ENCODE measurements at regions not wholly inside any gene's neighbourhood (a gene's known extent, or its start where the extent isn't known, plus 50 kb on each side); places are given as distances from the start of the nearest gene placed in this dataset.

DNA sequence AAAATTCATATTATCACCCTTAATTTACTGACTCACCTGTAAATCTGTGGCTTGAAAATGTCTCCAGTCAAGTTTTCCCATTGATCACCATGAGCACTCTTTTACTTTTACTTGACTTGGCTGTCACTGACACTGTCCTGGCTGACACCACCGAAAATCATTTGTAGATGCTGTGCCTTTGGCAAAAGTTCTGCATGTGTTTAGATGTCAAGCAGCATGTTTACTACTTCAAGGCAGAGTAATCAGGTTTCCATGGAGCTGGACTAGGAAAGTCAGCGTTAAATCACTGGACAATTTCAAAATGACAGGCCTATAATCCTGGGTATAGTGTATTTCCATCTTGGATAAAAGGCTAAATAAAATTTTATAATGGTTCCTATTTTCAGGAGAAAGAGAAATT is 1530.6 kb upstream of the CDH6 start:
- peaks cover 4% of the 10 kb centered on the region for H3K9me3 Mint-ChIP-seq
- H2AFZ ChIP-seq (replicated peaks): no peak overlapping the region
- H3K27ac ChIP-seq: no peak overlapping the region
- H3K27me3 Mint-ChIP-seq (ENCODE audit: insufficient read depth, low read depth): no peaks in the 10 kb centered on the region
- H4K20me1 ChIP-seq (ENCODE audit: low read depth): no peaks in the 10 kb centered on the region
- H3K4me1 ChIP-seq: no peaks in the 10 kb centered on the region
- H3K36me3 ChIP-seq: no peaks in the 10 kb centered on the region
- H3K4me3 ChIP-seq: no peak overlapping the region
- no peak for DNase-seq (ENCODE audit: low spot score)
- TF ChIP-seq, protein P1, sequence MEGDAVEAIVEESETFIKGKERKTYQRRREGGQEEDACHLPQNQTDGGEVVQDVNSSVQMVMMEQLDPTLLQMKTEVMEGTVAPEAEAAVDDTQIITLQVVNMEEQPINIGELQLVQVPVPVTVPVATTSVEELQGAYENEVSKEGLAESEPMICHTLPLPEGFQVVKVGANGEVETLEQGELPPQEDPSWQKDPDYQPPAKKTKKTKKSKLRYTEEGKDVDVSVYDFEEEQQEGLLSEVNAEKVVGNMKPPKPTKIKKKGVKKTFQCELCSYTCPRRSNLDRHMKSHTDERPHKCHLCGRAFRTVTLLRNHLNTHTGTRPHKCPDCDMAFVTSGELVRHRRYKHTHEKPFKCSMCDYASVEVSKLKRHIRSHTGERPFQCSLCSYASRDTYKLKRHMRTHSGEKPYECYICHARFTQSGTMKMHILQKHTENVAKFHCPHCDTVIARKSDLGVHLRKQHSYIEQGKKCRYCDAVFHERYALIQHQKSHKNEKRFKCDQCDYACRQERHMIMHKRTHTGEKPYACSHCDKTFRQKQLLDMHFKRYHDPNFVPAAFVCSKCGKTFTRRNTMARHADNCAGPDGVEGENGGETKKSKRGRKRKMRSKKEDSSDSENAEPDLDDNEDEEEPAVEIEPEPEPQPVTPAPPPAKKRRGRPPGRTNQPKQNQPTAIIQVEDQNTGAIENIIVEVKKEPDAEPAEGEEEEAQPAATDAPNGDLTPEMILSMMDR (IDR thresholded peaks at IDR 0.05): no peak
- TF ChIP-seq EZH2phosphoT487 (IDR thresholded peaks at IDR 0.05) (no peak), EZH2 (IDR thresholded peaks at IDR 0.05) (no peak)
- no peaks in the 10 kb centered on the region for H3K36me3 Mint-ChIP-seq
- no peaks in the 10 kb centered on the region for H3F3A ChIP-seq (ENCODE audit: low read depth)
- H3K4me2 ChIP-seq: no peak overlapping the region
- H3K9ac ChIP-seq: no peak overlapping the region
- H3K9me3 ChIP-seq (ENCODE audit: low read depth): no peaks in the 10 kb centered on the region
- H3K4me3 Mint-ChIP-seq: no peak overlapping the region
- H3K27me3 ChIP-seq: no peaks in the 10 kb centered on the region
- H3K27ac Mint-ChIP-seq: no peak overlapping the region
- H3K4me1 Mint-ChIP-seq: no peaks in the 10 kb centered on the region
- H3K79me2 ChIP-seq (ENCODE audit: low read depth): no peaks in the 10 kb centered on the region

DNA sequence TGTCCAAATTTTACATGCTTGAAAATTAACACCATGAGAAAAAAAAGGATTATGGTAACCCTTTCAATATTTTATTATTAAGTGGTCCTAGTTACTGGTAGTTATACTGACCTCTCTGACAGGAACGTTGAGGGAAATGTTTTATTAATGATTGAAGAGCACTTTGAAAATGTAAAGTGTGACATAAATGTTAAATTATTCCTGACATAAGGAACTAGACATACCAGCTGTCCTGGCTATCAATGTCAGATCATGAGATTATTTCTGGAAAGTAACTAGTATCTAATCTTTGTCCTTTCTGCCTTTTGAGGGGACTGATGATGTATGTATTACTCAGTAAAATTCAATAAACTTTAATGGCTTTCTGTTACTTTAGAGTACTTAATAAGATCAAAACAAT is 1538.5 kb upstream of the CDH6 start:
- Histone ChIP-seq H3K4me2 (no peak overlapping the region), H3K27ac (no peak overlapping the region), H3K79me2 (ENCODE audit: low read depth) (no peaks in the 10 kb centered on the region), H3K4me1 (no peaks in the 10 kb centered on the region), H3K36me3 (no peaks in the 10 kb centered on the region), H2AFZ (replicated peaks) (no peak overlapping the region), H3K9me3 (ENCODE audit: low read depth) (no peaks in the 10 kb centered on the region), H3K4me3 (no peak overlapping the region), H3F3A (ENCODE audit: low read depth) (no peaks in the 10 kb centered on the region), H4K20me1 (ENCODE audit: low read depth) (no peaks in the 10 kb centered on the region), H3K9ac (no peak overlapping the region), H3K27me3 (no peaks in the 10 kb centered on the region)
- Mint-ChIP-seq H3K27ac (no peak overlapping the region), H3K9me3 (peaks cover 4% of the 10 kb centered on the region), H3K4me1 (no peaks in the 10 kb centered on the region), H3K36me3 (no peaks in the 10 kb centered on the region), H3K27me3 (ENCODE audit: insufficient read depth, low read depth) (no peaks in the 10 kb centered on the region), H3K4me3 (no peak overlapping the region)
- TF ChIP-seq EZH2 (IDR thresholded peaks at IDR 0.05): no peak
- TF ChIP-seq, protein P1 (IDR thresholded peaks at IDR 0.05): no peak
- DNase-seq (ENCODE audit: low spot score): no peak

DNA sequence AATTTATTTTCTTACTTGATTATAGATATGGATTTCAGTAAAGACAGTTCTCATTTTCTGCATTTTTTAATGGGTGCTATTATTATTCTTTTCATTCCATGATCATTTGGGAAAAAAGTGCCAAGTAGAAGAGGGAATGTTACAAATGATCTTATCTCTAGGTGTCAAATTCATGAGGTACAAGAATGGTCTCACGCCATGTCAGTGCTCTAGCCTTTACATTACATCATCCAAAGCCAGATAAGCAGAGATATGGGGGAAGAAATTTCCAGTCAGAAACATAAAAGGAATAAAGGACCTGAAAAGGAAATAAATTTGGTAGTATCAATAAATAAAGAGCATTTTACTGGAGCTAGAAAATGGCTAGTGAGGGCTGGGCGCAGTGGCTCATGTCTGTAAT is 1544.2 kb upstream of the CDH6 start:
- no peak overlapping the region for H3K27ac ChIP-seq

More for the DNA sequence above, 1544.2 kb upstream of the CDH6 start:
- Histone ChIP-seq H2AFZ (replicated peaks) (no peak overlapping the region), H3K9me3 (ENCODE audit: low read depth) (no peaks in the 10 kb centered on the region), H3K36me3 (no peaks in the 10 kb centered on the region), H3K4me2 (no peak overlapping the region), H3K4me1 (no peaks in the 10 kb centered on the region), H4K20me1 (ENCODE audit: low read depth) (no peaks in the 10 kb centered on the region), H3K9ac (no peak overlapping the region), H3F3A (ENCODE audit: low read depth) (no peaks in the 10 kb centered on the region), H3K79me2 (ENCODE audit: low read depth) (no peaks in the 10 kb centered on the region), H3K4me3 (no peak overlapping the region), H3K27me3 (no peaks in the 10 kb centered on the region)
- no peaks in the 10 kb centered on the region for H3K4me1 Mint-ChIP-seq
- no peak overlapping the region for H3K27ac Mint-ChIP-seq
- DNase-seq (ENCODE audit: low spot score): no peak
- TF ChIP-seq, protein P1 (IDR thresholded peaks at IDR 0.05): no peak
- TF ChIP-seq EZH2 (IDR thresholded peaks at IDR 0.05) (no peak), EZH2phosphoT487 (IDR thresholded peaks at IDR 0.05) (no peak)
- peaks cover 5% of the 10 kb centered on the region for H3K27me3 Mint-ChIP-seq (ENCODE audit: insufficient read depth, low read depth)
- no peak overlapping the region for H3K4me3 Mint-ChIP-seq
- H3K36me3 Mint-ChIP-seq: no peaks in the 10 kb centered on the region
- H3K9me3 Mint-ChIP-seq: no peaks in the 10 kb centered on the region
